ENCODE measurements at regions not wholly inside any gene's neighbourhood (a gene's known extent, or its start where the extent isn't known, plus 50 kb on each side); places are given as distances from the start of the nearest gene placed in this dataset.
A peak's percentile ranks its signal among the peaks of the same experiment; 100 is the strongest.
"Not testable (repeated sequence)": the region's sequence is repeated elsewhere in the genome, so short reads cannot be mapped to it uniquely, and the experiment has no call there.

- no peak for DNase-seq (ENCODE audit: extremely low read depth, low read depth, low spot score)
These were observed 225.9 kb upstream of the MYO3A start for GRCh38 chr10:25707976-25708671.

GRCh38 chr10:25713894-25714240 is 220.2 kb upstream of the MYO3A start:
- DNase-seq (ENCODE audit: extremely low read depth, low read depth, low spot score): no peak

GRCh38 chr10:25724241-25724640 is 209.8 kb upstream of the MYO3A start:
- no peak for DNase-seq (ENCODE audit: extremely low read depth, low read depth, low spot score)

- DNase-seq (ENCODE audit: extremely low read depth, low read depth, low spot score): peak; percentile 25
These were observed 207.9 kb upstream of the MYO3A start for GRCh38 chr10:25725917-25726716.

DNA sequence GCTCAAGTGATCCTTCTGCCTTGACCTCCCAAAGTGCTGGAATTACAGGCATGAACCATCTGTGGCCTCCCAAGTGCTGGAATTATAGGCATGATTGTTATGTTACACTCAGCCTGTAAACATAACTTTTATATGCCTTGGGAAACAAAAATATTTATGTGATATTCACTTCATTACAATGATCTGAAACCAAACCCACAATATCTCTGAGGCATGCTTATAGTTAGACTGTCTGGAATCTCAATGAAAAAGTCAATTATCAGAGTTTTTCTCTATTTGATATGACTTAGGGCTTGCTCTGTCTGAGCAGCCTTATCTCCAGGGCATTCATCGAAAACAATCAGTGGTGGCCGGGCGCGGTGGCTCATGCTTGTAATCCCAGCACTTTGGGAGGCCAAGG is 195.3 kb upstream of the MYO3A start:
- DNase-seq (ENCODE audit: extremely low read depth, low read depth, low spot score): no peak

DNA sequence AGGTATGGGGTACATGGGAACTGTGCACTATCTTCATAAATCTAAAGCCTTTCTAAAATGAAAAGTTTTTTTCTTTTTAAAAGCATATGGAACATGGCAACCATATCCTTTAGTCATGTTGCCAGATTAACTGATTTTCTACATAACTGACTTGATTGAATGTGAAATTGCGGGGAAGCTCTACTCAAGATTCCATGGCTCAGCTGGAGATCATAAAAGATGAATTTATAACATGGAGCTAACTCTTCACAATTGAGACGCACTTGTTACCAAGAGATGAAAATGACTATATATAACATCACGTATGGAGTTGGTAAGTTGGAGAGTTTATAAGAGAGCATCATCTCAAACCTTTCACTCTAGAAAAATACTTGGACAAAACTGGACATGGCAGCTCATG is 190.2 kb upstream of the MYO3A start:
- no peak for DNase-seq (ENCODE audit: extremely low read depth, low read depth, low spot score)

- DNase-seq (ENCODE audit: extremely low read depth, low read depth, low spot score): no peak
These were observed 189.5 kb upstream of the MYO3A start for GRCh38 chr10:25744574-25744973.

- no peak for DNase-seq (ENCODE audit: extremely low read depth, low read depth, low spot score)
These were observed 188.1 kb upstream of the MYO3A start for GRCh38 chr10:25745976-25746375.

- DNase-seq (ENCODE audit: extremely low read depth, low read depth, low spot score): no peak
These were observed 186.9 kb upstream of the MYO3A start for GRCh38 chr10:25747084-25747483.

DNA sequence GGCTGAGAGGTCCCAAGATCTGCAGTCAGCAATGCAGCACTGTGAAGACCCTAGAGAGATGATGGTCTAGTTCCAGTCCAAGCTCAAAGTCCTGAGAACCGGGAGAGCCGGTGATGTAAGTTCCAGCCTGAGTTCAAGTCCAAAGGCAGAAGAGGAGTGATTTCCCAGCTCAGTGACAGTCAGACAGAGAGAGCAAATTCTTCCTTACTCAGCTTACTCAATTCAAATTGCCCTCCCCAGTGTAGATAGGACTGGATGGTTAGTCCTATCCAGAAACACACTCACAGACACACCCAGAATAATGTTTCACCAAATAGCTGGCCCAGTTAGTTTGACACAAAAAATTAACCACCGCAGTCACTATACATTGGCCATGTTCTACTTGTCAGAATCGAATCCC is 185.5 kb upstream of the MYO3A start:
- no peak for DNase-seq (ENCODE audit: extremely low read depth, low read depth, low spot score)

DNA sequence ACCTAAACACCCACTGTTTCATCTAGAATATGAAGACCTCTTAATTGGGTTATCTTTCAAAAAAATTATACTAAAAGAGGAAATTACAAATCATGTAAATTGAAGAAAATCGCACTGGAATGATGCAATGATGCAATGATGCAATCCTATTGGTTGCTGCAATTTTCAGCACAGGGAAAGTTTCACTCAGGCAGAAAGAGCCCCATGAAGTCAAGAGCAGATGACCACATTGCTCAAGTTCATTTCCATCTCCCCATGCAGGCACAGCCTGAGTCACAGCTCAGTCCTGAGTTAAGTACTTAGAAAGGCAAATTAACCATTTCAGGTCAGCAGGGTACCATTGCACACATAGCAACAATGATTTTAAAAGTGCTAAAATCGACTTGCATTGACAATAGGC is 180.3 kb upstream of the MYO3A start:
- no peak for DNase-seq (ENCODE audit: extremely low read depth, low read depth, low spot score)

DNA sequence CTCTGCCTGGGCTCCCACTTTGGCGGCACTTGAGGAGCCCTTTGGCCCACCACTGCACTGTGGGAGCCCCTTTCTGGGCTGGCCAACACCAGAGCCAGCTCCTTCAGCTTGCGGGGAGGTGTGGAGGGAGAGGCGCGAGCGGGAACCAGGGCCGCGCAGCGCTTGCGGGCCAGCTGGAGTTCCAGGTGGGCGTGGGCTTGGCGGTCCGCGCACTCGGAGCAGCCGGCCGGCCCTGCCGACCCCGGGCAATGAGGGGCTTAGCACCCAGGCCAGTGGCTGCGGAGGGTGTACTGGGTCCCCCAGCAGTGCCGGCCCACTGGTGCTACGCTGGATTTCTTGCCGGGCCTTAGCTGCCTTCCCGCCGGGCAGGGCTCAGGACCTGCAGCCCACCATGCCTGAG is 178.2 kb upstream of the MYO3A start:
- not testable (repeated sequence) for DNase-seq (ENCODE audit: extremely low read depth, low read depth, low spot score)

DNA sequence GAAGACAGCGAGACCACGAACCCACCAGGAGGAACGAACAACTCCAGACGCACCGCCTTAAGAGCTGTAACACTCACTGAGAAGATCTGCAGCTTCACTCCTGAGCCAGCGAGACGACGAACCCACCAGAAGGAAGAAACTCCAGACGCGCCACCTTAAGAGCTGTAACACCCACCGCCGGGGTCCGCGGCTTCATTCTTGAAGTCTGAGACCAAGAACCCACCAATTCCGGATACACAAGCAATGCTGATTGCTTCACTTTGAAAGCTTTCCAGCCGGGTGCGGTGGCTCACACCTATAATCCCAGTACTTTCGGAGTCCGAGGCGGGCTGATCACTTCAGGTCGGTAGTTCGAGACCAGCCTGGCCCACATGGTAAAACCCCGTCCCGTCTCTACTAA is 177.2 kb upstream of the MYO3A start:
- no peak for DNase-seq (ENCODE audit: extremely low read depth, low read depth, low spot score)

- no peak for DNase-seq (ENCODE audit: extremely low read depth, low read depth, low spot score)
These were observed 176.0 kb upstream of the MYO3A start for GRCh38 chr10:25758041-25758457.

- DNase-seq (ENCODE audit: extremely low read depth, low read depth, low spot score): no peak
These were observed 175.5 kb upstream of the MYO3A start for GRCh38 chr10:25758511-25758910.

- no peak for DNase-seq (ENCODE audit: extremely low read depth, low read depth, low spot score)
These were observed 172.1 kb upstream of the MYO3A start for GRCh38 chr10:25761937-25762336.

GRCh38 chr10:25766213-25766612 is 167.8 kb upstream of the MYO3A start:
- DNase-seq (ENCODE audit: extremely low read depth, low read depth, low spot score): no peak

- no peak for DNase-seq (ENCODE audit: extremely low read depth, low read depth, low spot score)
These were observed 167.3 kb upstream of the MYO3A start for GRCh38 chr10:25766687-25767221.

DNA sequence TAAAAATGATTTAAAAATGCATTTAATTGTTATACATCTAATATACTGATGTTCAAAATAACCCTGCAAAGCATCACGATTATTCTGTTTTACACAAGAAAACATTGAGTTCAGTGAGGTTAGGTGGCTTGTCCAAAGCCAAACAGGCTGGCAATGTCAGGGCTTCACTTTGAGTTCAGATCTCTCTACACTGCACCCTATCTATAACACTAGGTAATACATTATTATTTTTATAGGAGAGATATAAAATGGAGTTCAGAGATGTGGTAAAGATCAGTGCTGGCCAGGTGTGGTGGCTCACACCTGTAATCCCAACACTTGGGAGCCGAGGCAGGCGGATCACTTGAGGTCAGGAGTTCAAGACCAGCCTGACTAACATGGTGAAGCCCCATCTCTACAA is 165.9 kb upstream of the MYO3A start:
- DNase-seq (ENCODE audit: extremely low read depth, low read depth, low spot score): no peak

- no peak for DNase-seq (ENCODE audit: extremely low read depth, low read depth, low spot score)
These were observed 155.4 kb upstream of the MYO3A start for GRCh38 chr10:25778646-25779045.

DNA sequence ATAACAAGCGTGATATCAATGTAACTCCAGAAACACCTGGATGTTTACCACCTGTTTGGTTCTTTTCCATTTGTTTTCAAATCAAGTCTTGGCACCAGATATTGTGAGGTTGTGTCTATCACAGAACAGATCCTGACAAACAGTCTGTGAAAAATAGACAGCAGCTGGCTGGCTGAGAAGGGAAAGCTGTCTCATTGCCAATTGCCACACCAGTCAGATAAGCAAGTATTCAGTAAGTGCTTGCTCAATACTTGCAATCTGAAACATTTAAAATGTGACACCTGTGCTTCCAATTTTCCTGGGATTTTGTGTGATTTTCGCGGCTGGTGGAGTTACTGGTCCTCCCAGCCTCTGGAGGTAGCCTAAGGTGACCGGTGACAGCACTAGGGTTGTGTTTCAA is 147.9 kb upstream of the MYO3A start:
- DNase-seq (ENCODE audit: extremely low read depth, low read depth, low spot score): no peak

DNA sequence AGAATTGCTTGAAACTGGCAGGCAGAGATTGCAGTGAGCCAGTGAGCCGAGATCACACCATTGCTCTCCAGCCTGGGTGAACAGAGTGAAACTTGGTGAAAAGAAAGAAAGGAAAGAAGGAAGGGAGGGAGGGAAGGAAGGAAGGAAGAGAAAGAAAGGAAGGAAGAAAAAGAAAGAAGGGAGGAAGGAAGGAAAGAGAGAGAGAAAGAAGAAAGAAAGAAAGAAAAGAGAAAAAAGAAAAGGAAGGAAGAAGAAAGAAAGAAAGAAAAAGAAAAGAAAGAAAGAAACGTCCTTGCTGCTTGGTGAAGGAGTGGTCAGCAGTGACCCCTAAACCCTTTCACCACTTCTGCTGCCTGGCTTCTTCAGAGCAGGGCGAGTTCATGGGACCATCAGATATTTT is 147.1 kb upstream of the MYO3A start:
- no peak for DNase-seq (ENCODE audit: extremely low read depth, low read depth, low spot score)
